ENCODE measurements at regions not wholly inside any gene's neighbourhood (a gene's known extent, or its start where the extent isn't known, plus 50 kb on each side); places are given as distances from the start of the nearest gene placed in this dataset.

- no peak for TF ChIP-seq POLR2A (IDR thresholded peaks at IDR 0.05)
- TF ChIP-seq CTCF (IDR thresholded peaks at IDR 0.05) = peak in 5 of 6 experiments; percentile 25 to 46 (median 29)
These were observed 455.0 kb upstream of the GJE1 start for GRCh38 chr6:141677598-141678211.
